Suprapubic skin (tissue), 4 donors: ENCODE measurements at regions not wholly inside any gene's neighbourhood (a gene's known extent, or its start where the extent isn't known, plus 50 kb on each side); places are given as distances from the start of the nearest gene placed in this dataset.

Experiments
- DNase-seq, 2 donors: peaks; one replicate each; pipeline ENCODE4 v3.0.0-alpha.2; 2019; ENCODE audit warnings: low spot score in 2 of 2
- H3K27ac ChIP-seq: fragments of 200-600 bp; sonication (generic); one replicate; pipeline ENCODE4 v1.5.1; 2019
- H3K27me3 ChIP-seq: fragments of 200-600 bp; sonication (generic); one replicate; pipeline ENCODE4 v1.5.1; 2019
- H3K36me3 ChIP-seq: fragments of 200-600 bp; sonication (generic); one replicate; pipeline ENCODE4 v1.5.1; 2019
- H3K4me1 ChIP-seq: fragments of 200-600 bp; sonication (generic); one replicate; pipeline ENCODE4 v1.5.1; 2019
- H3K4me3 ChIP-seq: fragments of 200-600 bp; sonication (generic); one replicate; pipeline ENCODE4 v1.5.1; 2019; ENCODE audit warnings: mild to moderate bottlenecking
- H3K9me3 ChIP-seq: fragments of 200-600 bp; sonication (generic); one replicate; pipeline ENCODE4 v1.5.1; 2019
- CTCF ChIP-seq, 2 donors: fragments of 200-600 bp in 1 of 2; fragments of 450-650 bp in 1 of 2; sonication (generic) in 1 of 2; IDR thresholded peaks; one replicate each; pipeline ENCODE4 v1.5.1; 2016 to 2019; ENCODE audit warnings: antibody characterized with exemption in 2 of 2, mild to moderate bottlenecking in 1 of 2, moderate library complexity in 1 of 2
- EP300 ChIP-seq: sonication (generic); formaldehyde crosslinking; IDR thresholded peaks from one replicate; pipeline ENCODE4 v1.6.1; 2017; ENCODE audit warnings: antibody characterized with exemption
- POLR2A ChIP-seq, 2 donors: fragments of 450-650 bp; IDR thresholded peaks; one replicate each; pipeline ENCODE4 v1.6.1; 2017; ENCODE audit warnings: antibody characterized with exemption in 2 of 2, mild to moderate bottlenecking in 2 of 2, moderate library complexity in 2 of 2
- POLR2AphosphoS5 ChIP-seq, 3 donors: sonication (generic); formaldehyde crosslinking; IDR thresholded peaks; one replicate each; pipeline ENCODE4 v1.6.1; 2017; ENCODE audit warnings: antibody characterized with exemption in 3 of 3
- WGBS: methylation state at CpG from one replicate; pipeline ENCODE4 v1.1.5; 2018; 5-methylcytosine and 5-hydroxymethylcytosine counted together

- TF ChIP-seq POLR2A (IDR thresholded peaks at IDR 0.05) (no peak), POLR2AphosphoS5 (IDR thresholded peaks at IDR 0.05) (no peak), CTCF (IDR thresholded peaks at IDR 0.05) (no peak), EP300 (no peak)
- no peak overlapping the region for H3K4me3 ChIP-seq
- H3K4me1 ChIP-seq = no peaks in the 10 kb centered on the region
- 70% methylated on average over 2 of the region's 12 CpGs for WGBS
- DNase-seq = no peak
- no peak overlapping the region for H3K27ac ChIP-seq
- H3K9me3 ChIP-seq = no peaks in the 10 kb centered on the region
- H3K27me3 ChIP-seq = peaks cover 28% of the 10 kb centered on the region
- H3K36me3 ChIP-seq = no peaks in the 10 kb centered on the region
These were observed 926.3 kb downstream of the BRD1 start for GRCh38 chr22:48901324-48901723.

- H3K27me3 ChIP-seq = peaks cover 23% of the 10 kb centered on the region
- H3K36me3 ChIP-seq = no peaks in the 10 kb centered on the region
- no peaks in the 10 kb centered on the region for H3K9me3 ChIP-seq
- no peaks in the 10 kb centered on the region for H3K4me1 ChIP-seq
- TF ChIP-seq POLR2AphosphoS5 (IDR thresholded peaks at IDR 0.05) = no peak
- no peak for TF ChIP-seq CTCF (IDR thresholded peaks at IDR 0.05)
- no peak for TF ChIP-seq POLR2A (IDR thresholded peaks at IDR 0.05)
- no peak for TF ChIP-seq EP300
- WGBS = 89% methylated on average over 7 of the region's 9 CpGs
- no peak overlapping the region for H3K27ac ChIP-seq
- DNase-seq = no peak
- no peak overlapping the region for H3K4me3 ChIP-seq
These were observed 927.0 kb downstream of the BRD1 start for GRCh38 chr22:48900626-48901025.

- Histone ChIP-seq H3K9me3 (no peaks in the 10 kb centered on the region), H3K27me3 (peaks cover 23% of the 10 kb centered on the region), H3K4me3 (no peak overlapping the region), H3K36me3 (no peaks in the 10 kb centered on the region), H3K4me1 (no peaks in the 10 kb centered on the region), H3K27ac (no peak overlapping the region)
- TF ChIP-seq POLR2AphosphoS5 (IDR thresholded peaks at IDR 0.05) = no peak
- WGBS = no CpG with 5 or more reads among the region's 2 CpGs
- no peak for DNase-seq
These were observed 927.4 kb downstream of the BRD1 start for GRCh38 chr22:48900327-48900597.

- WGBS = 88% methylated on average over 32 of the region's 42 CpGs
- Histone ChIP-seq H3K36me3 (no peaks in the 10 kb centered on the region), H3K4me3 (no peak overlapping the region), H3K9me3 (no peaks in the 10 kb centered on the region), H3K27me3 (peaks cover 20% of the 10 kb centered on the region), H3K27ac (no peak overlapping the region), H3K4me1 (no peaks in the 10 kb centered on the region)
- DNase-seq = peak in 1 of 2 donors; percentile 70
- no peak for TF ChIP-seq POLR2A (IDR thresholded peaks at IDR 0.05)
- no peak for TF ChIP-seq CTCF (IDR thresholded peaks at IDR 0.05)
- no peak for TF ChIP-seq POLR2AphosphoS5 (IDR thresholded peaks at IDR 0.05)
- TF ChIP-seq EP300 = no peak
These were observed 927.9 kb downstream of the BRD1 start for GRCh38 chr22:48899523-48900326.

GRCh38 chr22:48898524-48899250 is 929.0 kb downstream of the BRD1 start:
- DNase-seq = peak in 1 of 2 donors; percentile 66
- no peak overlapping the region for H3K4me3 ChIP-seq
- no peaks in the 10 kb centered on the region for H3K4me1 ChIP-seq
- H3K36me3 ChIP-seq = no peaks in the 10 kb centered on the region
- no peak overlapping the region for H3K27ac ChIP-seq
- peaks cover 28% of the 10 kb centered on the region for H3K27me3 ChIP-seq
- H3K9me3 ChIP-seq = no peaks in the 10 kb centered on the region
- TF ChIP-seq POLR2A (IDR thresholded peaks at IDR 0.05) = no peak
- no peak for TF ChIP-seq EP300
- TF ChIP-seq CTCF (IDR thresholded peaks at IDR 0.05) = no peak
- TF ChIP-seq POLR2AphosphoS5 (IDR thresholded peaks at IDR 0.05) = no peak
- WGBS = 77% methylated on average over 4 of the region's 21 CpGs
